ENCODE measurements at regions not wholly inside any gene's neighbourhood (a gene's known extent, or its start where the extent isn't known, plus 50 kb on each side); places are given as distances from the start of the nearest gene placed in this dataset.
"Not testable (repeated sequence)": the region's sequence is repeated elsewhere in the genome, so short reads cannot be mapped to it uniquely, and the experiment has no call there.

- no peak overlapping the region for H2AFZ ChIP-seq (ENCODE audit: low read depth, low read length)
- H3K9me3 ChIP-seq (ENCODE audit: insufficient read depth, low read length): no peaks in the 10 kb centered on the region
- H3K9ac ChIP-seq (ENCODE audit: low read length): no peak overlapping the region
- H3K4me1 ChIP-seq (ENCODE audit: low read length): peaks cover 12% of the 10 kb centered on the region
- no peaks in the 10 kb centered on the region for H4K20me1 ChIP-seq (ENCODE audit: insufficient read depth, low read length)
- H3K36me3 ChIP-seq (replicated peaks; ENCODE audit: low read depth, low read length): no peaks in the 10 kb centered on the region
- H3K4me2 ChIP-seq (ENCODE audit: low read length): no peak overlapping the region
- no peaks in the 10 kb centered on the region for H3K79me2 ChIP-seq (ENCODE audit: low read length)
- no peak overlapping the region for H3K27ac ChIP-seq (ENCODE audit: low read length)
- H3K4me3 ChIP-seq (ENCODE audit: low read length): no peak overlapping the region
- no peaks in the 10 kb centered on the region for H3K27me3 ChIP-seq (ENCODE audit: low read depth, low read length)
- TF ChIP-seq, protein P1, sequence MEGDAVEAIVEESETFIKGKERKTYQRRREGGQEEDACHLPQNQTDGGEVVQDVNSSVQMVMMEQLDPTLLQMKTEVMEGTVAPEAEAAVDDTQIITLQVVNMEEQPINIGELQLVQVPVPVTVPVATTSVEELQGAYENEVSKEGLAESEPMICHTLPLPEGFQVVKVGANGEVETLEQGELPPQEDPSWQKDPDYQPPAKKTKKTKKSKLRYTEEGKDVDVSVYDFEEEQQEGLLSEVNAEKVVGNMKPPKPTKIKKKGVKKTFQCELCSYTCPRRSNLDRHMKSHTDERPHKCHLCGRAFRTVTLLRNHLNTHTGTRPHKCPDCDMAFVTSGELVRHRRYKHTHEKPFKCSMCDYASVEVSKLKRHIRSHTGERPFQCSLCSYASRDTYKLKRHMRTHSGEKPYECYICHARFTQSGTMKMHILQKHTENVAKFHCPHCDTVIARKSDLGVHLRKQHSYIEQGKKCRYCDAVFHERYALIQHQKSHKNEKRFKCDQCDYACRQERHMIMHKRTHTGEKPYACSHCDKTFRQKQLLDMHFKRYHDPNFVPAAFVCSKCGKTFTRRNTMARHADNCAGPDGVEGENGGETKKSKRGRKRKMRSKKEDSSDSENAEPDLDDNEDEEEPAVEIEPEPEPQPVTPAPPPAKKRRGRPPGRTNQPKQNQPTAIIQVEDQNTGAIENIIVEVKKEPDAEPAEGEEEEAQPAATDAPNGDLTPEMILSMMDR (IDR thresholded peaks at IDR 0.05; ENCODE audit: low read depth, low read length): no peak
Measured at GRCh38 chr2:19100570-19100969, 257.9 kb downstream of the OSR1 start.

DNA sequence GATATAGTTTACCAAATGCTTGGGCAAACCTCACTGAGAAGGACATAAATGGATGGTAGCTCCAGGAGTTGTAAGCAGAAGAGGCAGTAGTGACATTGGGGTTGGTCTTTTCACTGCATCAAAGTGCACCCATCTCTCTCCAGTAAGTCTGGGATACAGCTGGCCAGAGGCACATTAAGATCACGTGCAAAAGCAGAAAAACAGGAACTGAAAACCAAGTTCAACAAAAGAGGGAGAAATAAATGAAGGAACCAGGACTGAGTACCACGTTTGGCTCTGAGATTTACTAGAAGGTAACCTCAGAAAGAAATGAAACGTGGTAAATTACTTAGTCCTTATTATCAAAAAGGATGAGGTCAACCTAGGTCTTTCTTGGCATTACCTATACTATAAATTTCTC, 259.2 kb downstream of the OSR1 start:
- no peak for TF ChIP-seq EZH2phosphoT487 (IDR thresholded peaks at IDR 0.05; ENCODE audit: low read depth)
- TF ChIP-seq, protein P1 (IDR thresholded peaks at IDR 0.05; ENCODE audit: low read depth, low read length): no peak
- no peak overlapping the region for H3K4me2 ChIP-seq (ENCODE audit: low read length)

GRCh38 chr2:19098467-19099160, 259.8 kb downstream of the OSR1 start:
- Histone ChIP-seq H2AFZ (ENCODE audit: low read depth, low read length) (no peak overlapping the region), H3K4me3 (ENCODE audit: low read length) (no peak overlapping the region), H3K4me2 (ENCODE audit: low read length) (no peak overlapping the region), H3K27ac (ENCODE audit: low read length) (no peak overlapping the region), H3K9ac (ENCODE audit: low read length) (no peak overlapping the region), H3K27me3 (ENCODE audit: low read depth, low read length) (no peaks in the 10 kb centered on the region), H3K4me1 (ENCODE audit: low read length) (peaks cover 12% of the 10 kb centered on the region), H3K9me3 (ENCODE audit: insufficient read depth, low read length) (no peaks in the 10 kb centered on the region), H4K20me1 (ENCODE audit: insufficient read depth, low read length) (no peaks in the 10 kb centered on the region), H3K36me3 (replicated peaks; ENCODE audit: low read depth, low read length) (no peaks in the 10 kb centered on the region), H3K79me2 (ENCODE audit: low read length) (no peaks in the 10 kb centered on the region)
- TF ChIP-seq EZH2phosphoT487 (IDR thresholded peaks at IDR 0.05; ENCODE audit: low read depth): no peak
- TF ChIP-seq, protein P1 (IDR thresholded peaks at IDR 0.05; ENCODE audit: low read depth, low read length): no peak

More for the DNA sequence above, 259.2 kb downstream of the OSR1 start:
- Histone ChIP-seq H3K4me1 (ENCODE audit: low read length) (peaks cover 12% of the 10 kb centered on the region), H3K27ac (ENCODE audit: low read length) (no peak overlapping the region), H3K9me3 (ENCODE audit: insufficient read depth, low read length) (no peaks in the 10 kb centered on the region), H3K4me3 (ENCODE audit: low read length) (no peak overlapping the region), H3K9ac (ENCODE audit: low read length) (no peak overlapping the region), H3K79me2 (ENCODE audit: low read length) (no peaks in the 10 kb centered on the region), H3K27me3 (ENCODE audit: low read depth, low read length) (no peaks in the 10 kb centered on the region), H2AFZ (ENCODE audit: low read depth, low read length) (no peak overlapping the region), H4K20me1 (ENCODE audit: insufficient read depth, low read length) (no peaks in the 10 kb centered on the region), H3K36me3 (replicated peaks; ENCODE audit: low read depth, low read length) (no peaks in the 10 kb centered on the region)

- H3K4me3 ChIP-seq (ENCODE audit: low read length); H3K27me3 ChIP-seq (ENCODE audit: low read depth, low read length); H3K4me1 ChIP-seq (ENCODE audit: low read length); H3K27ac ChIP-seq (ENCODE audit: low read length); H3K79me2 ChIP-seq (ENCODE audit: low read length); H3K36me3 ChIP-seq (replicated peaks; ENCODE audit: low read depth, low read length); H3K9ac ChIP-seq (ENCODE audit: low read length); H4K20me1 ChIP-seq (ENCODE audit: insufficient read depth, low read length); H2AFZ ChIP-seq (ENCODE audit: low read depth, low read length); H3K4me2 ChIP-seq (ENCODE audit: low read length); H3K9me3 ChIP-seq (ENCODE audit: insufficient read depth, low read length): not testable (repeated sequence)
Measured at GRCh38 chr2:19089476-19089875, 268.9 kb downstream of the OSR1 start.
